Mesenchymal stem cell (in vitro differentiated cells and primary cell): ENCODE measurements at regions not wholly inside any gene's neighbourhood (a gene's known extent, or its start where the extent isn't known, plus 50 kb on each side); places are given as distances from the start of the nearest gene placed in this dataset.

Source experiments
- DNase-seq: peaks from one replicate; pipeline ENCODE4 v3.0.0-alpha.2; 2013
- H2AFZ ChIP-seq: one replicate; pipeline ENCODE4 v1.6.1; 2013; ENCODE audit warnings: low read depth, mild to moderate bottlenecking, control low read depth, inconsistent platforms, low read length, moderate library complexity
- H2AK5ac ChIP-seq: 2 replicates; pipeline ENCODE4 v1.6.1; 2013; ENCODE audit warnings: low read length, moderate library complexity, mild to moderate bottlenecking, inconsistent platforms; ENCODE audit not compliant: severe bottlenecking
- H2BK120ac ChIP-seq: one replicate; pipeline ENCODE4 v1.6.1; 2013; ENCODE audit warnings: low read depth, mild to moderate bottlenecking, inconsistent platforms, low read length, moderate library complexity
- H2BK12ac ChIP-seq, 2 experiments: one replicate each; pipeline ENCODE4 v1.6.1; 2013; ENCODE audit warnings: inconsistent platforms in 2 of 2, low read length in 2 of 2, mild to moderate bottlenecking in 2 of 2, moderate library complexity in 2 of 2, control low read depth in 1 of 2
- H2BK15ac ChIP-seq: one replicate; pipeline ENCODE4 v1.6.1; 2013; ENCODE audit warnings: mild to moderate bottlenecking, low read depth, inconsistent platforms; ENCODE audit not compliant: poor library complexity, severe bottlenecking
- H2BK5ac ChIP-seq: 2 replicates; pipeline ENCODE4 v1.6.1; 2013; ENCODE audit warnings: low read depth, mild to moderate bottlenecking, low read length, control low read depth, inconsistent platforms; ENCODE audit not compliant: poor library complexity, severe bottlenecking
- H3K14ac ChIP-seq, 2 experiments: one replicate each; pipeline ENCODE4 v1.6.1; 2013; ENCODE audit warnings: inconsistent platforms in 2 of 2, low read length in 2 of 2, control low read depth in 1 of 2, mild to moderate bottlenecking in 1 of 2, moderate library complexity in 1 of 2
- H3K18ac ChIP-seq, 2 experiments: one replicate each; pipeline ENCODE4 v1.6.1; 2013; ENCODE audit warnings: inconsistent platforms in 2 of 2, low read length in 2 of 2, control low read depth in 1 of 2, low read depth in 1 of 2, mild to moderate bottlenecking in 1 of 2
- H3K23ac ChIP-seq, 2 experiments: one replicate each; pipeline ENCODE4 v1.6.1; 2013; ENCODE audit warnings: inconsistent platforms in 2 of 2, low read length in 2 of 2, mild to moderate bottlenecking in 2 of 2, moderate library complexity in 2 of 2, control low read depth in 1 of 2
- H3K27ac ChIP-seq: 2 replicates; pipeline ENCODE4 v1.5.1; 2013; ENCODE audit warnings: mild to moderate bottlenecking, moderate library complexity, low read length, control low read depth, inconsistent platforms; ENCODE audit not compliant: poor library complexity, severe bottlenecking
- H3K27me3 ChIP-seq, 2 experiments: 2 replicates each; pipeline versions ENCODE4 v1.6.1 to v1.7.0; 2013; ENCODE audit warnings: low read length in 2 of 2, mild to moderate bottlenecking in 2 of 2, moderate library complexity in 2 of 2, control low read depth in 1 of 2, inconsistent platforms in 1 of 2; ENCODE audit not compliant: control insufficient read depth in 1 of 2, insufficient read depth in 1 of 2
- H3K36me3 ChIP-seq, 2 experiments: 2 replicates each; pipeline versions ENCODE4 v1.6.1 to v1.7.0; 2013; ENCODE audit warnings: low read length in 2 of 2, control low read depth in 1 of 2, inconsistent platforms in 1 of 2, low read depth in 1 of 2, mild to moderate bottlenecking in 1 of 2; ENCODE audit not compliant: insufficient read depth in 2 of 2, control insufficient read depth in 1 of 2
- H3K4ac ChIP-seq, 2 experiments: one replicate each; pipeline ENCODE4 v1.6.1; 2013; ENCODE audit warnings: inconsistent platforms in 2 of 2, low read length in 2 of 2, mild to moderate bottlenecking in 2 of 2, moderate library complexity in 2 of 2, control low read depth in 1 of 2, low read depth in 1 of 2
- H3K4me1 ChIP-seq: 2 replicates; pipeline ENCODE4 v1.6.1; 2013; ENCODE audit warnings: low read depth, low read length, control low read depth; ENCODE audit not compliant: control insufficient read depth, insufficient read depth
- H3K4me2 ChIP-seq: 2 replicates; pipeline ENCODE4 v1.6.1; 2013; ENCODE audit warnings: low read length, mild to moderate bottlenecking, inconsistent platforms; ENCODE audit not compliant: poor library complexity, severe bottlenecking
- H3K4me3 ChIP-seq, 2 experiments: 2 replicates each; pipeline versions ENCODE4 v1.5.1 to v1.7.0; 2013; ENCODE audit warnings: low read length in 2 of 2, mild to moderate bottlenecking in 2 of 2, control low read depth in 1 of 2, low read depth in 1 of 2; ENCODE audit not compliant: insufficient read depth in 1 of 2
- H3K79me1 ChIP-seq: replicated peaks from 2 replicates; pipeline ENCODE4 v1.6.1; 2013; ENCODE audit warnings: mild to moderate bottlenecking, control low read depth, low read length, inconsistent platforms; ENCODE audit not compliant: poor library complexity, severe bottlenecking
- H3K9ac ChIP-seq: 2 replicates; pipeline ENCODE4 v1.7.0; 2013; ENCODE audit warnings: mild to moderate bottlenecking, low read length, moderate library complexity
- H3K9me3 ChIP-seq: 2 replicates; pipeline ENCODE4 v1.7.0; 2013; ENCODE audit warnings: mild to moderate bottlenecking, low read length; ENCODE audit not compliant: control insufficient read depth
- H4K8ac ChIP-seq: one replicate; pipeline ENCODE4 v1.6.1; 2013; ENCODE audit warnings: inconsistent platforms, mild to moderate bottlenecking, low read length, moderate library complexity
- H4K91ac ChIP-seq: one replicate; pipeline ENCODE4 v1.6.1; 2013; ENCODE audit warnings: mild to moderate bottlenecking, low read length, inconsistent platforms
- WGBS: methylation state at CpG from one replicate; pipeline ENCODE4 v1.1.7; 2013; ENCODE audit warnings: mixed read lengths; 5-methylcytosine and 5-hydroxymethylcytosine counted together

- Histone ChIP-seq H2BK12ac (no peak overlapping the region), H3K4ac (no peak overlapping the region), H3K9me3 (no peaks in the 10 kb centered on the region), H2BK15ac (no peak overlapping the region), H4K8ac (no peak overlapping the region), H2BK5ac (no peak overlapping the region), H3K79me1 (no peaks in the 10 kb centered on the region), H3K4me1 (peaks cover 3% of the 10 kb centered on the region), H3K27ac (no peak overlapping the region), H3K9ac (no peak overlapping the region), H3K4me3 (no peak overlapping the region), H3K4me2 (no peak overlapping the region), H4K91ac (no peak overlapping the region), H2BK120ac (no peak overlapping the region), H3K18ac (no peak overlapping the region), H2AFZ (no peak overlapping the region), H3K36me3 (no peaks in the 10 kb centered on the region), H2AK5ac (no peak overlapping the region), H3K23ac (no peak overlapping the region), H3K27me3 (no peaks in the 10 kb centered on the region), H3K14ac (no peak overlapping the region)
- DNase-seq = no peak
- 90% methylated on average over 2 of the region's 2 CpGs for WGBS
These were observed 50.8 kb upstream of the CTPS1 start for GRCh38 chr1:40928699-40929098.

DNA sequence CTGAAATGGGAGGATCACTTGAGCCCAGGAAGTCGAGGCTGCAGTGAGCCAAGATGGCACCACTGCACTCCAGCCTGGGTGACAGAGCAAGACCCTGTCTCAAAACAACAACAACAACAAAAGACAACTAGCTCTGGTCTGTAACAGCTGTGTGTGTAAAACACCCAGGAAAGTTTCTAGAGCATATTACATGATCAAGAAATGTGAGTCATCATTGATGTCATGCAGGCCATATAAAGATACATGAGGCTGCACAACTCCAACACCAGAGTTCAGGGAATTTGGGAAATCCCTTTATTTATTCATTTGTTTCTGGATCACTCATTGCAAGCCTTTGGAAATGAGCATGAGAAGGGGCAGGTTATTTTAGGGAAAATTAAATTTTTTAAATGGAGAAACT, 50.3 kb upstream of the CTPS1 start:
- Histone ChIP-seq H3K27ac (no peak overlapping the region), H4K91ac (no peak overlapping the region), H3K27me3 (no peaks in the 10 kb centered on the region), H3K36me3 (no peaks in the 10 kb centered on the region), H4K8ac (no peak overlapping the region), H3K4me1 (peaks cover 3% of the 10 kb centered on the region), H3K79me1 (no peaks in the 10 kb centered on the region), H3K4me2 (no peak overlapping the region), H2BK120ac (no peak overlapping the region), H2AFZ (no peak overlapping the region), H3K9ac (no peak overlapping the region), H2BK15ac (no peak overlapping the region), H3K4me3 (no peak overlapping the region), H2BK12ac (no peak overlapping the region), H2AK5ac (no peak overlapping the region), H3K4ac (no peak overlapping the region), H3K23ac (no peak overlapping the region), H2BK5ac (no peak overlapping the region), H3K9me3 (no peaks in the 10 kb centered on the region), H3K18ac (no peak overlapping the region), H3K14ac (no peak overlapping the region)
- 86% methylated on average over 1 of the region's 1 CpG for WGBS
- peak; percentile 42 for DNase-seq
